Islet precursor cell (in vitro differentiated cells): ENCODE measurements at regions not wholly inside any gene's neighbourhood (a gene's known extent, or its start where the extent isn't known, plus 50 kb on each side); places are given as distances from the start of the nearest gene placed in this dataset.
A peak's percentile ranks its signal among the peaks of the same experiment; 100 is the strongest.

Experiments used
- DNase-seq: peaks from one replicate; pipeline ENCODE4 v3.0.0-alpha.2; 2018

DNA sequence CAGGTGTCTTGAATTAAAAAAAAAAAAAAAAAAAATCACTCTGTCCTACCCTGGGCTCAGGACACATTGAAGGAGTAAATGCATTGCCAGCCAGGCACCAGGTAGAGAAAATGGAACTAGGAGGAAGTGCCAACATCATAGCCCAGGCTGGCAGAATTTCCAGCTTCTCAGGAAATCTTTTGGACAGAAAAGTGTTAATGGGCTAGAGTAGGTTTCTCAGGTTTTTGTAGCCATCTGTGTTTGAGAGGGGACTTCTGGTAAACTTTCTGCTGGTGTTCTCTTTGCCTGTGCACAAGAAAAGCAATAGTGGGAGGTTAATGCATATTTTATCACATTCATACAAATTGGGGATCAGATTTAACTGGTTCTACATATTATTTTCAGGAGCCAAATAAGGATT lies 678.3 kb upstream of the NRSN1 start:
- no peak for DNase-seq

DNA sequence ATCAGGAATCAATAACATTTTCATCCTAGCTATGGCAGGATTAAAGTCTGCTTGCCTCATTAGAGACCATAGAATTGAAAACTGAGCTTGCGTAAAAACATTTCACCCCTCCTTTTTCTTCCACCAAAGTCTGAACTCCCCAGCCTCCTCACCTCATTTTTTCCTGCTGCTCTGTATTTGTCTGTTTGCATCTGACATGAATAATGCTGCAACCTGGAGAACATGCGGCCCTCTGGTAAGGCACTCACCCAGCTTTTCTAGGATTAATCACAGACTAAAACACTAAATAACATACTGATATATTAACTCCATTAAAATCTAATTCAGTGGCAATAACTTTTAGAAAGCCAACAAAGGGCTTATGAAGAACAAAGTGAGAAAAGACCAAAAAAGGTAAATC lies 677.7 kb upstream of the NRSN1 start:
- no peak for DNase-seq

DNA sequence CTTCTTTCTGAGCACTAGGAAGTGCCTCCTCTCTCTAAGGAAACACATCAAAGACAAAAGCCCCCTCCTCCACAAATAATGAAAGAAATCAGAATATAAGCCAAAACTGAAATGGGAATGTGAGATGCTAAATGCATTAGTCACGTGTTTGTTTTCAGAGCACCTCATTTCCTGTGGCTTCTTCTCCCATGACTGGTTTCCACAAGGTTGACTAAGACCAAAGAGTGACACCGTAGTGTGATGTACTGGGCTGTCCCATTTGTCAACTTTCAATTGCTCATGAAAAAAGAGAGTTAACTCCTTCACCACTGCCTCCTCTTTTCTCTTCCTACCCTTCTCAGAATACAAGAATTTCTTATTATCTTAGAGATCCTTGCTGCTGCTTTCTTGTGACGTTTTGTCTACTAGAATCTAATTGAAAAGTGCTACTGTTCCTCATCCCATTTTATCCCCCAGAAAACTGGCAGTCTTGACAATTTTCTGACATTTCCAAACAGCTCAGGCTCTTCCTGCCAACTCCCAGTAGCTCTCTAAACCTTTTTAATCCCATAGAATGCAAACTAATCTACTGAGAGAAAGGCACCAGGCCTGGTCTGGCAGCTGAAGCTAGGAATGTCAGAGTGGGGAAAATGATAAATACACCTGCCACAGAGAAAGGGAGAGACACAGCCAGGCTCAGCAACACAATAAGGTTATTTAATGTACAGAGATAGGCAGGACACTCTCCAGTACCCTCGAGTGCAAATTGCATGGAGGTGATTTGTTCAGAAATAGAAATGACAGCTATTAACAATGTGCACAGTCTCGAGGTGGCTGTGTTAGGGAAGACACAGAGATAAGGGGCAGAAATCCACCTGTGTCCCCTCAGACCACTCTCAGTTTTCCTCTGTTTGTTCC lies 671.7 kb upstream of the NRSN1 start:
- DNase-seq: no peak

DNA sequence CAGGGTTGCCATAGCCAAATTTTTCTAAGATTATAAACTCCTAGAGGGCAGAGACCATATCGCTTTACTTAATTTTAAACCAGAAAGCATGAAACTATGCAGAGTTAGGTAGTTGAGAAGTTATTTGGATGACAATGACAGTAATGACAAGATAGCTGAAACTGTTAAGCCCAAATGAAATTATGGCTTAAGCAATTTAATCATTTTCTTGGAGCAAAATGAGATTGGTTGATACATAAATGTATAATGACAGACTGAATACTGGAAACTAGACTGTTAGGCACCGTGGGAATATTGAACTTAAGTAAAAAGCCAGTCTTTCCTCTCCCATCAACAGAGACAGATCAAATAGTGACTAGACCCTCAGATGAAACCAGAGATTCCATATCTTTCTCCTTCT lies 670.3 kb upstream of the NRSN1 start:
- DNase-seq: no peak

DNA sequence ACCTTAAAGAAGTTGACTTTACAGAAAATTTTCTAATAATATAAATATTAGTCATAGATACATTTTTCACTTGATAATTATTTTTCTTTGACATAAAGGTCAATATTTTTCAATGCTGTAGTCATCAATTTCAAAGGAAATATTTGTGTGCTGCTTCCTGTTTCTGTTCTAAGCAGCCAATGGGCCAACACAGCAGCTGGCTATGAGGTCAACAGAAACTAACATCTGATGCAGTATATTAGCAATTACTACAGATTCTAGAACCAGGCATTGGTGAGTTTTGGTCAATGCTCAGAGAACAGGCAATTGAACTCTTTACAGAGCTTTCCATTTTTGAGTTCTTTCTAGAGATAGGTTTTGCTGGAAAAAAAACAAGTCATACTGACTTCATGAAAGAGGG lies 669.6 kb upstream of the NRSN1 start:
- DNase-seq: no peak

DNA sequence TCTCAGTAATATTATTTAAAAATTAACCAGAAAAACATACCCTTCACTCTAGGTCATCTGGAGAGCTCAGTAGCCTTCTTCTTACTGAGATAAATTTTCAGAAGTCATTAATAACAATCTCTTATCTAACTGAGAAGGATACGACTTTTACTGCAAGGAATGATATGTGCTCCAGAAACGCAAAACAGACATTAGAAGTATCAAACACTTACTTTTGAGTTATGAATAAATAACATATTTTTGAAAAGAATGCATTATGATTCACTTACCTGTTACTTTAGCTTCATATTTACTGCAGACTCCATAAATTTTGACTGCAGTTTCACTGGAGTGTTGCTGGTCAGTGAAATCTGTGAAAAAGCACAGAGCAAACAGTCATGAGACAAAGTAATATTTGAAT lies 668.7 kb upstream of the NRSN1 start:
- DNase-seq: no peak

DNA sequence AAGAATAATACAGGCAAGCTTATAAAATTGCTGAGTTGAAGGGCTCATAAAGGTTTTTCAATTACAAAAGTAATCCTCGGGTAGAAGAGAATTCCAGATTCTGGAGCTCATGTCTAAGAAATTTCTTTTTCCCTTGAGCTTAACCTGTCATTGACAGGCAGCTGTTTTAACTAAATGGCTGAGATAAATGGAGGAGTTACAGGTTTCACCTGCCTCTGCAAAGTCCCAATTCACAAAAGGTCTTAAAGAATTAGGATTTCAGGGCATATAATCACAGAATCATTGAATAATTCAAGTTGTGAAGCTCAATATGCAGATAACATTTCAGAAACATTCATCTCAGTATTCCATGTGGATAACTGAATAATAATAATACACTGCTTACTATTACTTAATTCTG lies 660.1 kb upstream of the NRSN1 start:
- DNase-seq: no peak

DNA sequence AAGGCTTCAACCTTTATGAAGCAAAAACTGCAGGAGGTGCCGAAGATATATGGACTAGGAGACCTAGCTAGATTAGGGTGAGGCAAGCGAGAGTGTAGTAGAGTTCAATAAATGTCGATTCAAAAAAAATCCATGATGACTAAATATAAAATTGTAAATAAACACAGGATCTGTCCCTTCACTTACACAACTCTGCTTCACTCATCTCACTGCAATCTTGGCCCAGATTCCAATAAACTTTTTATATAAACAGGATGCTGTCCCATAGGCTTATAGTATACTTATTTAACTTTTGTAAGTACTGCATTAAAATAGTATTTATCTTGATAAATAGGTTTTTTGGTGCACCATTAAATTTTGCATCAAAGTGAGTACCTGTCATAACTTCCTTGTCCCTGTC lies 648.4 kb upstream of the NRSN1 start:
- DNase-seq: no peak

DNA sequence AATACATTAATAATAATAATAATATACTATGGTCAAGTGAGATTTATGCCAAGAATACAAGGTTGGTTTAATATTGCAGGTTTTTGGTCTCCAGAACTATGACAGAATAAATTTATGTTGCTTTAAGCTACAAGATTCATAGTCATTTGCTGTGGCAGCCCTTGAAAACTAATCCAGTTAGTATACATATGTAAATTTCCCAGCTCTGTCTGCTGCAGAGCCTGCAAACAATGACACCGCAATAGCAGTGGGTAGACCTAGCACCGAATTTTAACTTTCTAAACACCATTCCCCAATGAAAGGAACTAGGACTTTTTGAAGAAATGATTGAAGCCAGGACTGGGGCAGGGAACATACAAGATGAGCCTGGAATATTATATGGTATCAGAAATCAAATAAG lies 647.7 kb upstream of the NRSN1 start:
- DNase-seq: no peak

DNA sequence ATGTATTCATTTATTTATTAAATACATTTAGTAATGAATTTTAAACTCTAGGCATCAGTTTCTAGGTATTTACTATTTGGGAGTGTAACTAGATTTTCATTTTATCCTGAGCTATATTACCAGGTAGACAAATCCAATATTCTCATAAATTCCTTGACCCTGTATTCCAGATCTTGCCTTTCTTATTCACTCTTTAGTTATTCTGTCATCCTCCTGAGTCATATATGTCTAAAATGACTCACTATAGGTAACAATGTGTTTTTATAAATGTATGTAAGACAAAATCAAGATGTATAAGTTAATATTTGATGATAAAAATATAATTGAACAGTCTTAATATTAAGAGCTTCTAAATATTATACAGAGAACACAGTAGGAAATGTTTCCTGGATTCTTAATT lies 642.1 kb upstream of the NRSN1 start:
- no peak for DNase-seq

DNA sequence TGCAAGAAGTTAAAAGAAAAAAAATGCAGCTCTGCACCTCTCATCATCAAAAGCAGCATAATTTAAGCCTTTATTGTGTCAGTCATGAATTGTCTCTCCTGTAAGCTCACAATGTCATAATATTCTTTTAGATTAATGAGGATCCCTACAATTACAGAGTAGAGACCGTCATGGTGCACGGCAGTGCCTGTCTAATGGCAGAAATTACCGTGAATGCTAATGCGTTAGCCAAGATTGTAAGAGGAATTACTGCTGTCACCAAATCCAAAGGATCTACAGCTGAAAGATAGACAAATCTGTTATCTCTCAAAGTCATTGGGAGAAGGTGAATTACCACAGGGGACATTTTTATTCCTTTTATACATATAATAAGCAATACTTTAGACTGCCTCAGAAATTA lies 631.6 kb upstream of the NRSN1 start:
- DNase-seq: no peak

DNA sequence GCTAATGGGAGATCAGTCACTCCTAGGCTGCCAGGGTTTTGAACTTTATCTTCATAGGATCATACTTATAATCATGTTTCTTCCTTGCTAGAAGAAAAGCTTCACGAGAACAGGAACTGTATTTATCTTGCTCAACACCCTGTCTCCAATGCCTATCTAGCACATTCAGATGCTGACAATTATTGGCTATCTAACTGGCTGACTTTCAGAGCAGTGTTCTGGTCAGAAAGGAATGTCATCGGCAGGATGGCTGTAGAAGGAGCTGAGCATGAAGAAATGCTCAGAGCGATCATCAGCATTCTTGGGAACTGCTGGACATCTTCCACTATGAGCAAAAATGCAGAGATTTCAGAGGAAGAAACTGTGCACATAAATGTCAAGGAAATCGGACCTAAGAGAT lies 628.0 kb upstream of the NRSN1 start:
- DNase-seq: no peak

DNA sequence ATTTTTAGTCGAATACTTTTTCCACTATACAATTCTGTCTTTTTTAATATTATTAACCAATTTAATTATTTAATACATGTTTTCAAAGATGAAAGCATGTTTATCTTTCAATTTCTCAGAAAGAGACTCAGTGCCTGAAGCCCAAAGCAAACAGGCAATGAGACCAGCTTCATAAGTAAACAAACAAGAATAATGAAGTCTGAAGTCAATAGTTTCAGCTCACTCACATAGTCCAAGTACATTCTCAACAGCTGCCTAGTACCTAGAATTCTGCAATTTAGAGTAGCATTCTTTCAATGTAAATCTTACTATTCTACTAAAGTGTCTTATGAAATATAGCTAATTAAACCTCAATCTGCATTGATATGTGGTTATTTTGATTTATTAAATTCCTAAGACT lies 626.5 kb upstream of the NRSN1 start:
- no peak for DNase-seq

DNA sequence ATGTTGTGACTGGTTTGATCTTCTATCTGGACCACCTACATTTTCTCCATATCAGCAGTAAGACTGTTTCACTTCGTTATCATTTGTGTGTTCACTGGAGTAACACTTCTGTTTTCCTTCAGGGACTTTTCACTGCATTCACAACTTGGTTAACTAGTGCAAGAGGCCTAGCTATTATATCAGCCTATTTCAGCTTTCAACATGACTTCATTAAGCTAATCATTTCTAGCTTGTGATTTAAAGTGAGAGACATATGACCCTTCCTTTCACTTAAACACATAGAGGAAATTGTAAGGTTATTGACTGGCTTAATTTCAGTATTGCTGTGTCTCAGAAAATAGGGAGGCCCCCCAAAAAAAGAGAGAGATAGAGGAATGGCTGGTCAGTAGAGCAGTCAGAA lies 622.8 kb upstream of the NRSN1 start:
- no peak for DNase-seq

DNA sequence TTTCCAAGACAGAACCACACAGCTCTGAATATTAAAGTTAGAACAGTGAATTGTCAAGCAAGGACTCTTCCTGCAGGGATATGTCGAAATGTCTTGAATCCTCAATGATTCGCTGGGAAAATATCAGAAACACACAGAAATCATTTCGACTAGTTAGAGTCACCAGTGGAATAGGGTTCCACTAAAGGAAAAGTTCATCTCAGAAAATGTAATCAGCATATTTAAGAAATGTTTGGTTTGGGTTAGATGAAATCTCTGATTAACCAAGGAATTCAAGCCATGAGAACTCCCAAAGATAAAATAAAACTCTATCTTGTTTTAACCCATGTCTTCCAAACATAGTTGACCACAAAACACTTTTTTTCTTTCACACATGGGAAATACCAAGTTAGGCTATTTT lies 621.0 kb upstream of the NRSN1 start:
- DNase-seq: no peak

DNA sequence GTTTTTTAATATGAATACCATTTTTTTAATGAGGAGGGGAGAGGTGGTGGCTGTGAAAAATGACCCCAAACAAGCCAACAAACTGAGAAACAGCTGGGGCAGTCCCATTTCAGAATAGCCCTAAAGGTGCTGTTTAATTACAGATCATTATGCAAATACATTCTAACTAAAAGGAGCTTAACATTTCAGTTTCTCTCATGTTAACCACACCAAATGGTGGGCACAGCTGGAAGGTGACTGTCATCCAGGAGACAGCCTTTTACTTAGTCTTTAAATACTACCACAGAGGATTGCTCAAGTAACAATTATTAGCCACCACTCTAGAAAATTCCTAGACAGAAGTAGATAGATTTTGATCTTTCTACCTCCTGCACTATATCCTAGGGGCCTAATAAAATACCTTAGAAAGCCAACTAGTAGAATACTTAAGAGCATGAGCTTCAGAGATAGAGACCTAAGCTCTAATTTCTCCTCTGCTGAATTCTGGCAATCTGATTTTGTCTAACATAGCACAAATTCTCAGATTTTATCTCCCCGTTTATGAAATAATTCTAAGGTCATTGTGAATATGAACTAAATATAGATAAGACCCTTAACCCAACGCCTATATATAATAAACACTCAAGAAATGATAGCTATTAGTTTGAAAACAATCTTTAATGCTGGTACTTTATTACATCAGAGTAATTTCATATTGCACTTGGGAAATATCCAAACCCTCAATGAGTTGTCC lies 615.1 kb upstream of the NRSN1 start:
- DNase-seq: no peak

DNA sequence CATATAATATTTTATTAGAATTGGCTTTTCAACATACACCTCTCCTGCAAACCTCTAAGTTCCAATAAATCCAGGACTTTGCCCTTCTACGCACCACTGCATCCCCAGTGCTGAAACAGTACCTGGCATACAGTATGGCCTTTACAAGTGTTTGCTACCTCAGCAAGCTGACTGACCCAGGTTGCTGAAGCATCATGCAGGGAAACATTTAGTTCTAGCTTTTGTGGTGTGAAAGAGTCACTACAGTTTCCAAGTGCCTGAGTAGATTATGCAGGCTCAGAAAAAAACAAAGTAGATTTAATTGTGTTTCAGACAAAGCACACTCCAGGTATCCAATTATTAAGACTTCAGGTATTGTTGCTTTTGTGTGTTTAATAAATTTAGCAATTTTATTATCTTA lies 614.2 kb upstream of the NRSN1 start:
- DNase-seq: no peak

DNA sequence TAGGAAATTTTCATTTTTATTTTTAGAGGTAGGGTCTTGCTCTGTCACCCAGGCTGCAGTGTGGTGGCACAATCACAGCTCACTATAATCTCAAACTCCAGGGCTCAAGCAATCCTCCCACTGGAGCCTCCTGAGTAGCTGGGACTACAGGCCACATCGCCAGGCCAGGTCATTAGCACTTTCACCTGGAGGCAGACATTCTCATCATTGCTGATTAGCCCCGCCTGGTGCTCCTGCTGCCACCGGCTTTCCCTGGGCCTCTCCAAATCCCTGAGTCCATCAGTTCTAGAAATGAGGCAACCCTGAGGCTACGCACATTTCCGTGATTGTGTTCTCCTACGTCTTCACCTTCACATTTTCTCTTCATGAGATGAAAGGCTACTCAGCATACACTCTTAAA lies 607.7 kb upstream of the NRSN1 start:
- peak; percentile 68 for DNase-seq

DNA sequence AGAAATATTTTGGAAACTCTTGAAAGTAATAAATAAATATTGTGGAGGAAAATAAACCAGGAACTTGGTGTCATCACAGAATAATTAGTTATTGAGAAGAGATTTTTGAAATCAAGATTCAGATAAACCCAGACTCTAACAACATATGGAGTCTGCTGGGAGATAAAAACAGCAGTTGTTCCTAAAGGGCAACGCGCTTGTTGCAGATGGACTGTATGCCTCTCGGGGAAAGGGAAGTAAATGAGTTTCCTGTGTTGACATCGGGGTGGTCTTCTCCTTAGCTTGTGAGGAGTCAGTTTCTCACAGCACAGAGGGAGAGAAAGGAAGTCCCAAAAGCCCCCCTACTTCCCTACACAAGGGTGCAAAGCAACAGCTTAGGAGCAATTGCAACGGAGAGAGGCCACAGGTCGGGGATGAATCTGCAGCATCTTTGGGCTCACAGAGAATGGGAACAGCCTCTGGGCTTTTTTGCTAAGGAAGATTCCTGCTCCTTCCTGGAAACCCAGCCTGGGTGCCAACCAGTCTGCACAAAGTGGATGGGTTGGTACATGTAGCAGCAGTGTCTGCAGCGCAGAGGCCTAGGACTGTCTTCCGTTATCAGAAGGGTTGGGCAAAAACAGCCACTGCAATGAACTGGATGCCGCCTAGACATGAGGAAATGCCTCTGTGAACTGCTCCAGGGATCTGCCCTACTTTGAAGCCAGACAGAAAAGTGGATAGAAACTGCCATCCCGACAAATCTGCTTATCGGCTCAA lies 603.0 kb upstream of the NRSN1 start:
- no peak for DNase-seq

DNA sequence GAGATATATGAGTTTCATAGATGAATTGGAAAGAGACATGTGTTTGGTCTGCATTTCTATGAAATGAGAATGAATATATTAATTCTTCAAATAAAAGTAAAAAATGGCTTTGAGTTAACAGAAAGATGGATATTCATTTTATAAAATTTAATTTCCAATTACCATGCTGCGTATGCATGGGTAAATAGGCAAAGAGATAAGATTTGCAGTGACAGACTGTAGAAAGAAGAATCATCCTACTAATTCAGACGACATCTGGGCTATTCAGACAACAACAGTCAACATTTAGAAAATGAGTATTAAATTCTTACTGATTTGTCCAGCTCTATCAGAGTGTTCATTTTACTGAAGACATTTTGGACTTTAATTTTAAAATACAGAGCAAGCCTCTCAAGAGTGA lies 602.2 kb upstream of the NRSN1 start:
- DNase-seq: no peak

DNA sequence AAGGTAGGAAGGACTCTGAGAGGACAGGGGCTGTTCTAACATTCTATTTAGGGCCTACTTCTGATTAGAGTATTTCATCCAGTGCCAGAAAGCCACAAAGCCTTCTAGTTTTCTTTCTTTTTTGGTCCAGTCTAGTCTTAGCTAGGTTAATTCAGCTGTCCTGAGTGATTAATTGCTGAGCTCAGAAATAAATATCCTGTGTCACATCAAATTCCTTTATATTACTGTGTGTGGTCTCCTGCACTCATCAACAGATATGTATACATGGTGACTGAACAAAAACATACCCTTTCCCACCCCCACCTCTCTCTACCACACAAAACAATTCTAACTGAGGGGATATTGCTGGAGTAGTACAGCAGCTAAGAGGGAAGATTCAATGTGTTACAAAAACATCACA lies 601.5 kb upstream of the NRSN1 start:
- no peak for DNase-seq

DNA sequence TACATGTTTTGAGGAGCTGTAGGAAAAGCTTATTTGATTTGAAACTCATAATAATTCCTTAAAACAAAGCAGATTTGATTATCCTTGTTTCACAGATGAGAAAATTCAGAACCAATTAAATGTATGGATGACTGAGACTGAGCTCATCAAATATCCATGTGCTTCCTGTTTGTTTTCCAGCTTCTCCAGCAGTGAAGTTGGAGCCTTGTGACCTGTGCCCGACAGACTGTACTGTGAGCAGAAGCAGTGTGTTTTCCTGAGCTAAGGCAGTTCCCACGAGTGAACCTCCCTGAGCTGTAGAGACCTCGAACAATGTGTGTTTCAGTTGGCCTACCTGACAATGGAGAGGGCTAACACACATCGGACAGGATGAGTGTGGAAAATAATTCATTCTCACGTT lies 599.5 kb upstream of the NRSN1 start:
- no peak for DNase-seq

DNA sequence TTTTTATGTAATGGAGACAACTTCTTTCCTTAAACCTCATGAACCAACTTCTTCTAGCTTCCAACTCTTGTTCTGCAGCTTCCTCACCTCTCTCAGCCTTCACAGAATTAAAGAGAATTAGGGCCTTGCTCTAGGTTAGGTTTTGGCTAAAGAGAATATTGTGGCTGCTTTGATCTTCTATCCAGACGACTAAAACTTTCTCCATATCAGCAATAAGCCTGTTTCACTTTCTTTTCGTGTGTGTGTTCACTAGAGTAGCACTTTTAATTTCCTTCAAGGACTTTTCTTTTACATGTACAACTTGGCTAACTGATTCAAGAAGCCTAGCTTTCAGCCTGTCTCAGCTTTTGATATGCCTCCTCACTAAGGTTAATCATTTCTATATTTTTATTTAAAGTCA lies 596.1 kb upstream of the NRSN1 start:
- no peak for DNase-seq

DNA sequence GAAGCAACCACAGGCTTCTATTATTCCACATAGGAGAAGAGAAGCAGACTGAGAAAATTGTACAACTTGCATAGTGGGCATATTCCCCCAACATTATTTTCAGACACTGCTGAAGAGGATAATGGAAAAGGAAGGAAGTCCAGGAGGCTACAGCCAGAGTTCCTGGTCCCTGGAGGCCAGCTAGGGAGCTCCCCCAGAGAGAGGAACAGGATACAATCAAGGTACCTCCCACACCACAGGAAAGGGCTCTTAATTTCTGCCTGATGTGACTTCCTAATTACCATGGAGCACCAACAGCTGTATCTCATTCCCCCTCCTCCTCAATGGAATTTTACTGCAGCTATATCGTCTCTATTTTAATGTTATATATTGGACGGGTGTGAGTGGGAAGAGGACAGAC lies 594.3 kb upstream of the NRSN1 start:
- DNase-seq: no peak
